ENCODE measurements at regions not wholly inside any gene's neighbourhood (a gene's known extent, or its start where the extent isn't known, plus 50 kb on each side); places are given as distances from the start of the nearest gene placed in this dataset.

DNA sequence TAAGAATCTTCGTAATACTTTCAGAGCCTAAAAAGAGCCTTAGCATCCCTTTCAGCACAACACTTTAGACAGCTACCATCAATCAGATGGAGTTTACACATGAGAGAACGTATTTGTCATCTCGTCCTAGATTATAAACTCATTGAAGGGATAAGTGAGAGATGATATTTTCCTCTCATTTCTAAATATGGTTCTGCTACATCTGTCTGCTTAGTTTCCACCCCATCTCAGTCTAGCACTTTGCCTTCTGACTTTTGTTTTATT lies 208.4 kb upstream of the CD180 start:
- H4K20me1 ChIP-seq (ENCODE audit: control insufficient read depth, insufficient read depth) = no peaks in the 10 kb centered on the region
- no TSS peak for BruUV-seq (replicated peaks)
- intact Hi-C loops (cut with micrococcal nuclease; ENCODE audit: unreplicated experiment) (no loop called here), in situ Hi-C loops (cut with MboI) (no loop called here)
- no peaks in the 10 kb centered on the region for H3K79me2 ChIP-seq (ENCODE audit: control insufficient read depth, insufficient read depth, low read length)
- H2AFZ ChIP-seq (ENCODE audit: control insufficient read depth, low read depth, low read length) = no peak overlapping the region
- ATAC-seq (no peak), DNase-seq (ENCODE audit: low read depth, low spot score) (no peak), FAIRE-seq (no peak)
- 19% methylated on average over 3 of the region's 3 CpGs for WGBS (ENCODE audit: insufficient coverage, insufficient replicate concordance, low lambda C conversion rate, missing lambda C conversion rate)
- H3K27me3 ChIP-seq (replicated peaks in 1 of 2; ENCODE audit: control insufficient read depth in 2 of 2, insufficient read depth in 2 of 2, low read length in 1 of 2) = no peaks in the 10 kb centered on the region
- H3K9ac ChIP-seq (ENCODE audit: control insufficient read depth, insufficient read depth, low read length) = no peak overlapping the region
- no peaks in the 10 kb centered on the region for H3K36me3 ChIP-seq (ENCODE audit: control insufficient read depth in 2 of 2, insufficient read depth in 2 of 2, low read length in 1 of 2)
- no peak for TF ChIP-seq IKZF1 (conservative IDR thresholded peaks at IDR 0.05)
- no peak for TF ChIP-seq HDAC6 (IDR thresholded peaks at IDR 0.05; ENCODE audit: unreplicated experiment)
- TF ChIP-seq NBN (IDR thresholded peaks at IDR 0.05) = no peak
- no peak for TF ChIP-seq BCLAF1 (IDR thresholded peaks at IDR 0.05)
- TF ChIP-seq KLF5 (IDR thresholded peaks at IDR 0.05; ENCODE audit: partially characterized antibody) = no peak
- TF ChIP-seq SMARCA5 (IDR thresholded peaks at IDR 0.05) = no peak
- TF ChIP-seq CBFB (IDR thresholded peaks at IDR 0.05; ENCODE audit: low read depth) = no peak
- TF ChIP-seq, protein P1, sequence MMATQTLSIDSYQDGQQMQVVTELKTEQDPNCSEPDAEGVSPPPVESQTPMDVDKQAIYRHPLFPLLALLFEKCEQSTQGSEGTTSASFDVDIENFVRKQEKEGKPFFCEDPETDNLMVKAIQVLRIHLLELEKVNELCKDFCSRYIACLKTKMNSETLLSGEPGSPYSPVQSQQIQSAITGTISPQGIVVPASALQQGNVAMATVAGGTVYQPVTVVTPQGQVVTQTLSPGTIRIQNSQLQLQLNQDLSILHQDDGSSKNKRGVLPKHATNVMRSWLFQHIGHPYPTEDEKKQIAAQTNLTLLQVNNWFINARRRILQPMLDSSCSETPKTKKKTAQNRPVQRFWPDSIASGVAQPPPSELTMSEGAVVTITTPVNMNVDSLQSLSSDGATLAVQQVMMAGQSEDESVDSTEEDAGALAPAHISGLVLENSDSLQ (IDR thresholded peaks at IDR 0.05) = no peak
- no peak overlapping the region for H3K4me2 ChIP-seq (ENCODE audit: control insufficient read depth, insufficient read depth)
- ChIA-PET CTCF (no interaction called here), RAD21 (ENCODE audit: unreplicated experiment) (no interaction called here), POLR2A (no interaction called here), SMC1A (ENCODE audit: uncharacterized antibody, unreplicated experiment) (no interaction called here)
- no peaks in the 10 kb centered on the region for H3K4me1 ChIP-seq (ENCODE audit: control insufficient read depth, insufficient read depth, low read length)
- H3K9me3 ChIP-seq (replicated peaks; ENCODE audit: control insufficient read depth, insufficient read depth, low read length) = no peaks in the 10 kb centered on the region
- H3K27ac ChIP-seq (ENCODE audit: control insufficient read depth, insufficient read depth) = no peak overlapping the region
- H3K4me3 ChIP-seq = no peak overlapping the region
